C1 segment of cervical spinal cord (tissue), 14 donors: ENCODE measurements at regions not wholly inside any gene's neighbourhood (a gene's known extent, or its start where the extent isn't known, plus 50 kb on each side); places are given as distances from the start of the nearest gene placed in this dataset.

ENCODE experiments used
- DNase-seq, 14 donors: peaks; one replicate each; lab custom pipeline; 2025; lab: John Stamatoyannopoulos, UW

DNA sequence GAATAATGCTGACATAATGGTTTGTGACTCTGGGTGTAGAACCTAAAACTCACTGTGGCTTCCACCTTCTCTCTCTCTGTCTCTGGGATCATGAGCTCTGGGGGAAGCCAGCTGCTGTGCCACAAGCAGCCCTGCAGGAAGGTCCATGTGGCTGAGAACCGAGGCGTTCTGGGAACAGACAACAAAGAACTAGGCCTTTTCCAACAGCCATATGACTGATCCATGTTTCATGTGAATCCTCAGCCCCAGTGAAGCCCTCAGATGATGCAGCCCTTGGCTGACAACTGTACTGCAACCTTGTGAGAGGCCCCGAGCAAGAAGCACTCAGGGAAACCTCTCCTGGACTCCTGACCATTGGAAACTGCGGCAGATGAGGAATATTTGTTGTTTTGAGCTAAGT, 56.6 kb downstream of the HLA-G start:
- no peak for DNase-seq

DNA sequence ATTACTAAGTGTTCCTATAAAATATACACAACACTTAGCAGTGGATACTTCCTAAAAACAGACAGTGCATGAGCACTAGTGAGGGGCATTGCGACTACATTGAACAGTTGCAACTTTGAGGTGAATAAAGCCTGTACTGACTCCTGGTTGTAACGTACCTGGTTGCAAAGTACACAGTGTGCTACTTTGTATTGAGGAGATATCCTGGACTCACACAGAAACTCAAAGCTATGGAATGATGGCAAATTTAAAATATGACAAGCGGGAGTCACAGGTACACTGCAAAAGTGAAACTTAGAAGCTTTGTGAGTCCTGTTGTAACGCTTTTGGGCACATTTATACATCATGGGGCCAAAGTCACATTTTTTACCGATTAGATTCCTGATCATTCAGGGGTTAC, 55.6 kb upstream of the HLA-A start:
- DNase-seq = no peak

DNA sequence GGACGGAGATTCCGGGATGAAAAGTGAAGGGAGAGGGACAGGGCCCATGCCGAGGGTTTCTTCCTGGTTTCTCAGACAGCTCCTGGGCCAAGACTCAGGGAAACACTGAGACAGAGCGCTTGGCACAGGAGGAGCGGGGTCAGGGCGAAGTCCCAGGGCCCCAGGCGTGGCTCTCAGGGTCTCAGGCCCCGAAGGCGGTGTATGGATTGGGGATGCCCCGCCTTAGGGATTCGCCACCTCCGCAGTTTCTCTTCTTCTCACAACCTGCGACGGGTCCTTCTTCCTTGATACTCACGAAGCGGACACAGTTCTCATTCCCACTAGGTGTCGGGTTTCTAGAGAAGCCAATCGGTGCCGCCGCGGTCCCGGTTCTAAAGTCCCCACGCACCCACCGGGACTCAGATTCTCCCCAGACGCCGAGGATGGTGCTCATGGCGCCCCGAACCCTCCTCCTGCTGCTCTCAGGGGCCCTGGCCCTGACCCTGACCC, 55.0 kb upstream of the HLA-A start:
- DNase-seq = peak in 8 of 14 donors; percentile 12 to 65 (median 28)

DNA sequence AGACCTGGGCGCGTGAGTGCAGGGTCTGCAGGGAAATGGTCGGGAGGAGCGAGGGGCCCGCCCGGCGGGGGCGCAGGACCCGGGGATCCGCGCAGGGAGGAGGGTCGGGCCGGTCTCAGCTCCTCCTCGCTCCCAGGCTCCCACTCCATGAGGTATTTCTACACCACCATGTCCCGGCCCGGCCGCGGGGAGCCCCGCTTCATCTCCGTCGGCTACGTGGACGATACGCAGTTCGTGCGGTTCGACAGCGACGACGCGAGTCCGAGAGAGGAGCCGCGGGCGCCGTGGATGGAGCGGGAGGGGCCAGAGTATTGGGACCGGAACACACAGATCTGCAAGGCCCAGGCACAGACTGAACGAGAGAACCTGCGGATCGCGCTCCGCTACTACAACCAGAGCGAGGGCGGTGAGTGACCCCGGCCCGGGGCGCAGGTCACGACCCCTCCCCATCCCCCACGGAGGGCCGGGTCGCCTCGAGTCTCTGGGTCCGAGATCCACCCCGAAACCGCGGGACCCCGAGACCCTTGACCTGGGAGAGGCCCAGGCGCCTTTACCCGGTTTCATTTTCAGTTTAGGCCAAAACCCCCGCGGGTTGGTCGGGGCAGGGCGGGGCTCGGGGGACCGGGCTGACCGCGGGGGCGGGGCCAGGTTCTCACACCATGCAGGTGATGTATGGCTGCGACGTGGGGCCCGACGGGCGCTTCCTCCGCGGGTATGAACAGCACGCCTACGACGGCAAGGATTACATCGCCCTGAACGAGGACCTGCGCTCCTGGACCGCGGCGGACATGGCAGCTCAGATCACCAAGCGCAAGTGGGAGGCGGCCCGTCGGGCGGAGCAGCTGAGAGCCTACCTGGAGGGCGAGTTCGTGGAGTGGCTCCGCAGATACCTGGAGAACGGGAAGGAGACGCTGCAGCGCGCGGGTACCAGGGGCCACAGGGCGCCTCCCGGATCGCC, 54.2 kb upstream of the HLA-A start:
- peak in 11 of 14 donors; percentile 28 to 80 (median 53) for DNase-seq
